ENCODE measurements at regions not wholly inside any gene's neighbourhood (a gene's known extent, or its start where the extent isn't known, plus 50 kb on each side); places are given as distances from the start of the nearest gene placed in this dataset.

GRCh38 chr20:56924292-56925081 lies 295.4 kb downstream of the TFAP2C start:
- Mint-ChIP-seq H3K4me1 (peaks cover 11% of the 10 kb centered on the region), H3K27me3 (ENCODE audit: insufficient read depth) (peaks cover 92% of the 10 kb centered on the region), H3K36me3 (ENCODE audit: low read depth) (no peaks in the 10 kb centered on the region), H3K4me3 (peak overlapping the region; percentile 56), H3K27ac (no peak overlapping the region), H3K9me3 (no peaks in the 10 kb centered on the region)
- Histone ChIP-seq H3K27ac (ENCODE audit: low read depth, low read length) (peak overlapping the region; percentile 89), H3K4me1 (ENCODE audit: control insufficient read depth, insufficient read depth, low read length) (no peaks in the 10 kb centered on the region), H3K9me3 (ENCODE audit: control insufficient read depth, low read length) (no peaks in the 10 kb centered on the region), H3K36me3 (ENCODE audit: control insufficient read depth, insufficient read depth, low read length) (no peaks in the 10 kb centered on the region), H3K4me3 (ENCODE audit: low read length) (peak overlapping the region; percentile 78), H3K27me3 (ENCODE audit: control insufficient read depth, insufficient read depth, low read length, poor library complexity, severe bottlenecking) (peaks cover 94% of the 10 kb centered on the region), H3K9ac (ENCODE audit: extremely low read depth, low read length, poor library complexity, severe bottlenecking) (no peak overlapping the region)
- DNase-seq, result no peak
- WGBS, 2 experiments (ENCODE audit: insufficient coverage in 1 of 2, insufficient read length in 1 of 2), result 6% methylated on average over 31 to 33 of the region's 34 CpGs
- no peak for TF ChIP-seq CTCF (conservative IDR thresholded peaks at IDR 0.05)

GRCh38 chr20:56925082-56925830 lies 296.1 kb downstream of the TFAP2C start:
- H3K9me3 Mint-ChIP-seq, result no peaks in the 10 kb centered on the region
- peaks cover 14% of the 10 kb centered on the region for H3K4me1 Mint-ChIP-seq
- H3K36me3 Mint-ChIP-seq (ENCODE audit: low read depth), result no peaks in the 10 kb centered on the region
- WGBS, 2 experiments (ENCODE audit: insufficient coverage in 1 of 2, insufficient read length in 1 of 2), result 0% methylated on average over 29 to 73 of the region's 73 CpGs
- Histone ChIP-seq H3K27me3 (ENCODE audit: control insufficient read depth, insufficient read depth, low read length, poor library complexity, severe bottlenecking) (peaks cover 99% of the 10 kb centered on the region), H3K4me1 (ENCODE audit: control insufficient read depth, insufficient read depth, low read length) (no peaks in the 10 kb centered on the region), H3K9me3 (ENCODE audit: control insufficient read depth, low read length) (no peaks in the 10 kb centered on the region), H3K36me3 (ENCODE audit: control insufficient read depth, insufficient read depth, low read length) (no peaks in the 10 kb centered on the region), H3K27ac (ENCODE audit: low read depth, low read length) (peak overlapping the region; percentile 89), H3K9ac (ENCODE audit: extremely low read depth, low read length, poor library complexity, severe bottlenecking) (no peak overlapping the region), H3K4me3 (ENCODE audit: low read length) (peak overlapping the region; percentile 78)
- H3K27ac Mint-ChIP-seq, result no peak overlapping the region
- H3K4me3 Mint-ChIP-seq, result peak overlapping the region; percentile 56
- TF ChIP-seq CTCF (conservative IDR thresholded peaks at IDR 0.05), result no peak
- peak; percentile 92 for DNase-seq
- H3K27me3 Mint-ChIP-seq (ENCODE audit: insufficient read depth), result peaks cover 96% of the 10 kb centered on the region

- H3K4me1 Mint-ChIP-seq, result peaks cover 14% of the 10 kb centered on the region
- no peak for DNase-seq
- H3K9me3 Mint-ChIP-seq, result no peaks in the 10 kb centered on the region
- TF ChIP-seq CTCF (conservative IDR thresholded peaks at IDR 0.05), result no peak
- peaks cover 90% of the 10 kb centered on the region for H3K27me3 Mint-ChIP-seq (ENCODE audit: insufficient read depth)
- no peak overlapping the region for H3K27ac Mint-ChIP-seq
- peak overlapping the region; percentile 56 for H3K4me3 Mint-ChIP-seq
- H3K36me3 ChIP-seq (ENCODE audit: control insufficient read depth, insufficient read depth, low read length), result no peaks in the 10 kb centered on the region
- no peaks in the 10 kb centered on the region for H3K36me3 Mint-ChIP-seq (ENCODE audit: low read depth)
- peaks cover 99% of the 10 kb centered on the region for H3K27me3 ChIP-seq (ENCODE audit: control insufficient read depth, insufficient read depth, low read length, poor library complexity, severe bottlenecking)
- no peaks in the 10 kb centered on the region for H3K4me1 ChIP-seq (ENCODE audit: control insufficient read depth, insufficient read depth, low read length)
- H3K9me3 ChIP-seq (ENCODE audit: control insufficient read depth, low read length), result no peaks in the 10 kb centered on the region
- WGBS, 2 experiments (ENCODE audit: insufficient coverage in 1 of 2, insufficient read length in 1 of 2), result 0 to 1% methylated on average over 11 to 17 of the region's 17 CpGs
- peak overlapping the region; percentile 78 for H3K4me3 ChIP-seq (ENCODE audit: low read length)
- H3K27ac ChIP-seq (ENCODE audit: low read depth, low read length), result peak overlapping the region; percentile 89
- no peak overlapping the region for H3K9ac ChIP-seq (ENCODE audit: extremely low read depth, low read length, poor library complexity, severe bottlenecking)
These were observed 296.7 kb downstream of the TFAP2C start for GRCh38 chr20:56925831-56926170.

All from endodermal cell (in vitro differentiated cells).